OCI-LY7 (cell line): ENCODE measurements at regions not wholly inside any gene's neighbourhood (a gene's known extent, or its start where the extent isn't known, plus 50 kb on each side); places are given as distances from the start of the nearest gene placed in this dataset.

Experiments used
- BruUV-seq: library from RNA; stranded (reverse); fragments of 400-500 nt; replicated peaks from 2 replicates; lab custom pipeline; 2021; lab: Mats Ljungman, UMichigan
- CTCF ChIA-PET: fragments of 300-600 bp; sonication (Branson Sonifier 250); formaldehyde crosslinking; loops from one replicate; lab custom pipeline; 2022; ENCODE audit warnings: antibody characterized with exemption; ENCODE audit not compliant: unreplicated experiment; lab: Charles Lee
- POLR2A ChIA-PET: fragments of 300-600 bp; sonication (Branson Sonifier 250); formaldehyde crosslinking; loops from one replicate; lab custom pipeline; 2022; ENCODE audit warnings: antibody characterized with exemption; lab: Charles Lee
- DNase-seq: peaks from one replicate; pipeline ENCODE4 v3.0.0-alpha.2; 2015; ENCODE audit warnings: low spot score
- H2AFZ ChIP-seq: fragments of 200-600 bp; sonication (generic), shearing (Covaris generic); 2 replicates; pipeline ENCODE4 v1.6.1; 2014; ENCODE audit warnings: mild to moderate bottlenecking, antibody characterized with exemption, low read length, moderate library complexity
- H3K27ac ChIP-seq: fragments of 200-600 bp; sonication (generic); 2 replicates; pipeline ENCODE4 v1.5.1; 2014; ENCODE audit warnings: mixed run types, low read depth, mild to moderate bottlenecking, moderate library complexity, low read length, inconsistent platforms; ENCODE audit not compliant: poor library complexity, severe bottlenecking
- H3K36me3 ChIP-seq: fragments of 200-600 bp; sonication (generic); 2 replicates; pipeline ENCODE4 v1.6.1; 2014; ENCODE audit warnings: mild to moderate bottlenecking, antibody characterized with exemption, low read length, moderate library complexity, mixed read lengths; ENCODE audit not compliant: insufficient read depth
- H3K4me1 ChIP-seq: fragments of 200-600 bp; sonication (generic); 2 replicates; pipeline ENCODE4 v1.5.1; 2014; ENCODE audit warnings: mild to moderate bottlenecking, low read length; ENCODE audit not compliant: insufficient read depth, poor library complexity, severe bottlenecking
- H3K4me2 ChIP-seq: fragments of 200-600 bp; sonication (generic); 2 replicates; pipeline ENCODE4 v1.6.1; 2014; ENCODE audit warnings: mild to moderate bottlenecking, low read length
- H3K4me3 ChIP-seq: fragments of 200-600 bp; sonication (generic); 2 replicates; pipeline ENCODE4 v1.5.1; 2014; ENCODE audit warnings: mild to moderate bottlenecking, low read depth, low read length; ENCODE audit not compliant: poor library complexity, severe bottlenecking
- H3K79me2 ChIP-seq: fragments of 200-600 bp; sonication (generic); 2 replicates; pipeline ENCODE4 v1.6.1; 2016; ENCODE audit warnings: low read depth, mild to moderate bottlenecking, low read length, moderate library complexity, mixed read lengths; ENCODE audit not compliant: insufficient read depth
- H3K9me2 ChIP-seq: fragments of 200-600 bp; sonication (generic); 2 replicates; pipeline ENCODE4 v1.6.1; 2016; ENCODE audit warnings: mild to moderate bottlenecking, low read length, mixed read lengths; ENCODE audit not compliant: insufficient read depth
- H3K9me3 ChIP-seq: fragments of 200-600 bp; sonication (generic); 2 replicates; pipeline ENCODE4 v1.6.1; 2014; ENCODE audit warnings: mild to moderate bottlenecking, mixed run types, low read length, mixed read lengths
- H4K20me1 ChIP-seq: fragments of 200-600 bp; sonication (generic); 2 replicates; pipeline ENCODE4 v1.6.1; 2014; ENCODE audit warnings: mild to moderate bottlenecking, antibody characterized with exemption, low read length, moderate library complexity, mixed read lengths; ENCODE audit not compliant: insufficient read depth
- EZH2phosphoT487 ChIP-seq: fragments of 200-600 bp; sonication (generic); IDR thresholded peaks from 2 replicates; pipeline ENCODE4 v1.6.1; 2018; ENCODE audit warnings: low read depth, borderline replicate concordance, mild to moderate bottlenecking, mixed run types, antibody characterized with exemption, low read length, moderate library complexity, mixed read lengths
- intact Hi-C: fragments of 100-400 bp; cut with micrococcal nuclease; formaldehyde crosslinking; loops from one replicate; pipeline ENCODE4 v1.10.0; 2022; ENCODE audit not compliant: unreplicated experiment
- TF ChIP-seq, protein P1 (sequence below): fragments of 200-600 bp; sonication (generic); conservative IDR thresholded peaks from 2 replicates; pipeline ENCODE4 v1.5.1; 2014; ENCODE audit warnings: mild to moderate bottlenecking, antibody characterized with exemption, low read length, moderate library complexity, mixed read lengths

DNA sequence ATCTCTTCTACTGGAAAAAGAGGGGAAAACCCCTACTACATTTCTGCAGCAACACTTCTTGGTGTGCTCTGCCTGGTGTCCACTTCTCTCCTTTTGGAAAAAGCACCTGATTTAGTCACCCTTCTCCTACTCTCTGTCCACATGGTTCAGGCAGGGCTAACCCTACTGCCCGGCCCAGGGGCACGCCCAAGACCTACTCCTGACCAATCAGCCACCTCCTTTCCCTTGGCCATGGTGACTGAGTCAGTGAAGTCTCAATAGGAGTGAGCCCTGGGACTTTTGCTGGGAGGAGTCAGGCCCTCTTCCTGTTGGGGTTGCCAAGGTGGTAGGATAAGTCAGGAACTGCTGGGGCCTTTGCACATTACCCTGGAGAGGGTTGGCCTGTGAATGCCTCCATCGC is 52.5 kb upstream of the MYL2 start:
- no peaks in the 10 kb centered on the region for H3K4me1 ChIP-seq
- no peak for TF ChIP-seq EZH2phosphoT487
- TF ChIP-seq, protein P1, sequence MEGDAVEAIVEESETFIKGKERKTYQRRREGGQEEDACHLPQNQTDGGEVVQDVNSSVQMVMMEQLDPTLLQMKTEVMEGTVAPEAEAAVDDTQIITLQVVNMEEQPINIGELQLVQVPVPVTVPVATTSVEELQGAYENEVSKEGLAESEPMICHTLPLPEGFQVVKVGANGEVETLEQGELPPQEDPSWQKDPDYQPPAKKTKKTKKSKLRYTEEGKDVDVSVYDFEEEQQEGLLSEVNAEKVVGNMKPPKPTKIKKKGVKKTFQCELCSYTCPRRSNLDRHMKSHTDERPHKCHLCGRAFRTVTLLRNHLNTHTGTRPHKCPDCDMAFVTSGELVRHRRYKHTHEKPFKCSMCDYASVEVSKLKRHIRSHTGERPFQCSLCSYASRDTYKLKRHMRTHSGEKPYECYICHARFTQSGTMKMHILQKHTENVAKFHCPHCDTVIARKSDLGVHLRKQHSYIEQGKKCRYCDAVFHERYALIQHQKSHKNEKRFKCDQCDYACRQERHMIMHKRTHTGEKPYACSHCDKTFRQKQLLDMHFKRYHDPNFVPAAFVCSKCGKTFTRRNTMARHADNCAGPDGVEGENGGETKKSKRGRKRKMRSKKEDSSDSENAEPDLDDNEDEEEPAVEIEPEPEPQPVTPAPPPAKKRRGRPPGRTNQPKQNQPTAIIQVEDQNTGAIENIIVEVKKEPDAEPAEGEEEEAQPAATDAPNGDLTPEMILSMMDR: no peak
- H3K36me3 ChIP-seq: no peaks in the 10 kb centered on the region
- H3K9me3 ChIP-seq: no peaks in the 10 kb centered on the region
- intact Hi-C loops: no loop called here
- no peak overlapping the region for H3K4me3 ChIP-seq
- no TSS peak for BruUV-seq
- no peak overlapping the region for H3K4me2 ChIP-seq
- no peak overlapping the region for H2AFZ ChIP-seq
- ChIA-PET POLR2A (no interaction called here), CTCF (no interaction called here)
- no peaks in the 10 kb centered on the region for H4K20me1 ChIP-seq
- H3K27ac ChIP-seq: no peak overlapping the region
- no peak for DNase-seq
- no peaks in the 10 kb centered on the region for H3K79me2 ChIP-seq
- H3K9me2 ChIP-seq: no peaks in the 10 kb centered on the region

DNA sequence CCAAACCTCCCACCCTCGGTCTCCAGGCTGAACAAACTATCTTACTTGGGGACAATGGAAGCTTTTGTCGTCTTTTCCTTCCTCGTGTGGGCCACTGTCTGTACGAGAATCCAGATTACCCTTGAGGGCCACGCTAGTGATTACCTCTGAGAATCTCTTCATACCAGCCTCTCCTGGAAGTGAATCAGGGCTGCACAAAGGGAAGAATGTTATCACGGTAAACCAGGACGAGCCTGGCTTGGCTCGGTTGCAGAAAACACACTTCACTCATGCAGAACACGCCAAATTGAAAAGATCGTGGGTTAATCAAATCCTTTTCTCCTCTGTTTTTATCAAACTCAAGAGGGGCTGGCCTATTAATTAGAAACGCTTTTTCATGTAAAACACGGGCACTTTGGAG is 51.6 kb upstream of the MYL2 start:
- ChIA-PET CTCF (no interaction called here), POLR2A (no interaction called here)
- BruUV-seq: no TSS peak
- Histone ChIP-seq H4K20me1 (no peaks in the 10 kb centered on the region), H2AFZ (no peak overlapping the region), H3K4me2 (no peak overlapping the region), H3K36me3 (no peaks in the 10 kb centered on the region), H3K79me2 (no peaks in the 10 kb centered on the region), H3K27ac (no peak overlapping the region), H3K9me2 (no peaks in the 10 kb centered on the region), H3K9me3 (no peaks in the 10 kb centered on the region), H3K4me1 (no peaks in the 10 kb centered on the region), H3K4me3 (no peak overlapping the region)
- no peak for DNase-seq
- TF ChIP-seq, protein P1: no peak
- TF ChIP-seq EZH2phosphoT487: no peak
- intact Hi-C loops: no loop called here

DNA sequence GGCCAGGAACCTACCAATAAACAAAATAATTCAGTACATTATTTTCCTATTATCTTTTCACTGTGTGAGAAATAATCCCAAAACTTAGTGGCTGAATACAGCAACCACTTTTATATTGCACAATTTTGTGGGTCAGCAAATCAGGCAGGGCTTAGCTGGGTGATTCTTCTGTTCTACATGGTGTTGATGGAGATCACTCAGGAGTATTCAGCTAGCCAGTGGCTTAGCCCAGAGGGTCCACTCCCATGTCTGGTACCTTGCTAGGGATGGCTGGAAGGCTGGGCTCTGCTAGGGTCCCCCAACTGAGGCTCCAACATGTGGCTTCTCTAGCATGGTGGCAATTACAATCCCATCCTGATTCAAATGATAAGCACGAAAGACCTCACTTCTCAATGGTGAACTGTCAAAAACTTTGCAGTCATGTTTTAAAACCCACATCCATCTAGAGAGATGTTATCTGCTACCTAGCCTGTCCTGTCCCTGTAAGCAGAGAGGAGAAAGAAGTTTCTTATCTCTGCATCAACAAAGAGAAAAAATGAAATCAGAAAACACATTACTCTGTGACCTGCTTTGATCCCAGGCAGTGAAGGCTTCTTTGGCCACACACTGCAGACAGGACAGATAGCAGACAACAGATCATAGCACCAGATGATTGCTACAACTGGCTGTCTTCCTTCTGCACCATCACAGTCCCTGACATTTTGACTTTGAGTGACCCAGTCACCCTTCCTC is 51.0 kb upstream of the MYL2 start:
- intact Hi-C loops: no loop called here
- POLR2A ChIA-PET: no interaction called here

More for the DNA sequence above, 51.0 kb upstream of the MYL2 start:
- no peaks in the 10 kb centered on the region for H4K20me1 ChIP-seq
- CTCF ChIA-PET: interaction anchor here (0.6 kb wide), 1 partner anchor 1267 kb away, joined by 3 read pairs; no protein-coding TSS in a partner anchor
- H3K4me2 ChIP-seq: no peak overlapping the region
- DNase-seq: no peak
- H3K36me3 ChIP-seq: no peaks in the 10 kb centered on the region
- no peak overlapping the region for H2AFZ ChIP-seq
- BruUV-seq: no TSS peak
- no peaks in the 10 kb centered on the region for H3K9me2 ChIP-seq
- no peak overlapping the region for H3K4me3 ChIP-seq
- no peak overlapping the region for H3K27ac ChIP-seq
- no peak for TF ChIP-seq EZH2phosphoT487
- TF ChIP-seq, protein P1: no peak
- no peaks in the 10 kb centered on the region for H3K9me3 ChIP-seq
- no peaks in the 10 kb centered on the region for H3K79me2 ChIP-seq
- no peaks in the 10 kb centered on the region for H3K4me1 ChIP-seq
